ENCODE measurements at regions not wholly inside any gene's neighbourhood (a gene's known extent, or its start where the extent isn't known, plus 50 kb on each side); places are given as distances from the start of the nearest gene placed in this dataset.

DNA sequence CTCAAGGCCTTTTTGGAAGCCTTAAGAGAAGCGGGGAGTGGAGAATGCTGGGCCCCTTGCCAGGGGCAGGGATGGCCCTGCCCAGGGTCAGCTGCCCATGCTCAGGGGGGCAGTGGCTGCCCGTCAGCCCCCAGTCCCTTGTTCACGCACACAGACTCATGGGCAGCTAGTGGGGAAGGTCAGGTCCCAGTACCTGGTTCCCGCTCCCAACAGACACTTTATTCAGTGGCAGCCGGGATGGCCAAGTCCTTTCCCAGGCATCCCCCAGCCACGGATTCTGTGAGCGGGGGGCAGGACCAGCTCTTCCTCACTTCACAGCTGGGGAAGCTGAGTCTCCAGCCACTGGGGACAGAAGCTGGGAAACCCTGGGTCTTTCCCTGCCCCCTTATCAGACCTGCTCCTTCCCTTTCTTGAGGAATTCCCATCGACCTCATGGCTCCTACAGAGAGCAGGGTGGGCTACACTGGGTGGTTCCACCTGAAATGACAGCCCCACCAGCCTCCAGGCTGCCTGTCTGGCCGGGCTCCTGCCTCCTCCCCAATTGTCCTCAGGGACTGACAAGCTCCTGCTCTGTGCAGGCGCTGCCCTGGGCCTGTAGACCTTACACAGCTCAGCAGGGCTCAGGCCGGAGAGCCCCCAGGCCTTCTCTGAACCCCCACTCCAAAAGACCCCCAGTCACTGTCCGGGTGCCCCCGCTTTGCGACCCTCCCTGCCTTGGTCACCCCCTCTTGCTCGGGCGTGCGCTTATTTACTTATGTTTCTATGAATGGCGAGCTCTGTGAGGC is 61.0 kb upstream of the FGF3 start:
- Mint-ChIP-seq H3K27me3 (ENCODE audit: low read depth) (no peaks in the 10 kb centered on the region), H3K4me3 (ENCODE audit: low read depth) (no peak overlapping the region), H3K36me3 (ENCODE audit: low read depth) (no peaks in the 10 kb centered on the region), H3K9me3 (no peaks in the 10 kb centered on the region), H3K27ac (no peak overlapping the region), H3K4me1 (ENCODE audit: low read depth) (no peaks in the 10 kb centered on the region)
- no peak for DNase-seq (ENCODE audit: low spot score)
- intact Hi-C loops (cut with micrococcal nuclease) = no loop called here

DNA sequence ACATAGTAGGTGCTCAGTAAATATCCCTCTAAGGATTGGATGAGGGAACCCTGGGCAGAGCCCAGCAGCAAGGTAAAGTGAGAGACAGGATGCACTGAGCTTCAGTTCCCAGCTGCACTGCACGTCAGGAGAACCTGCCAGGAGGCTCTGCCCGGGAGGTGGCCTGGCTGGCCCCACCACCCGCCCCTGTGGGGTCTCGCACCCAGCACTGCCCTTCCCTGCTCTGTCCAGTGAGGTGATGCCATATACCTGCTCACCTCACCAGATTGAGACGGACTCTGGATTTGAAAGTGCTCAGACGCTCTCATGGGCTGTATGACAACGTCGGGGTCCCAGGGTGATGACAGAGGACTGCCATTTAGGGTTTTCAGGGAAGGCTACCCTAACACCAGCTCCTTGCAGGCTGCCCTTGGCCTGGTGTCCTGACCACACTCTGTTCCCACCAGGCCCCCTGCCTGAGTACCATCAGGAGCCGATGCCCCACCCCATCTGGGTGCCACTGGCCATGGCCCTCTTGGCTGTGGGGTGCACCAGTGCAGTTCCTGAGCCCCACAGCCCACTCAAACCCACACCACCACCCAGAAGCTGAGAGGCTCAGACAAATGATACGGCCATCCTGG is 61.7 kb upstream of the FGF3 start:
- H3K27me3 Mint-ChIP-seq (ENCODE audit: low read depth) = no peaks in the 10 kb centered on the region

GRCh38 chr11:69881467-69882269 is 62.5 kb upstream of the FGF3 start:
- Mint-ChIP-seq H3K27me3 (ENCODE audit: low read depth) (no peaks in the 10 kb centered on the region), H3K27ac (no peak overlapping the region), H3K36me3 (ENCODE audit: low read depth) (no peaks in the 10 kb centered on the region), H3K4me1 (ENCODE audit: low read depth) (no peaks in the 10 kb centered on the region), H3K4me3 (ENCODE audit: low read depth) (no peak overlapping the region), H3K9me3 (no peaks in the 10 kb centered on the region)
- no peak for DNase-seq (ENCODE audit: low spot score)
- intact Hi-C loops (cut with micrococcal nuclease) = no loop called here

More for the DNA sequence above, 61.7 kb upstream of the FGF3 start:
- Mint-ChIP-seq H3K9me3 (no peaks in the 10 kb centered on the region), H3K36me3 (ENCODE audit: low read depth) (no peaks in the 10 kb centered on the region), H3K27ac (no peak overlapping the region), H3K4me1 (ENCODE audit: low read depth) (no peaks in the 10 kb centered on the region), H3K4me3 (ENCODE audit: low read depth) (no peak overlapping the region)
- DNase-seq (ENCODE audit: low spot score) = no peak
- intact Hi-C loops (cut with micrococcal nuclease) = no loop called here

DNA sequence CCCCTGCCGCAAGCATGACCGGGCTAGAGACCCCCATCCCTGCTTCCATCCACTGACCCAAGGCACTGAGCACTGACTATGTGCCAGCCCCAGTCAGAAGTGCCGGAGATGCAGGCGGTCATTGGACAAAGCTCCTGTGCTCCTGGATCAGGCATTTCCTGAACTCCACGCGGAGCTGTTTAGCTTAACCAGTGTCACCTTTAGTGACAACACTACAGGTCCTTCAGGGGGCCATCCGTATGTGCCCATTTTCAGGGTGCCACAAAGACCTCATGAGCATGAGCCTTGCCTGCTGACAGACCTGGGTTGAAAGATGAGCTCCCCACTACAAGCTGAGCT is 63.0 kb upstream of the FGF3 start:
- intact Hi-C loops (cut with micrococcal nuclease) = no loop called here
- Mint-ChIP-seq H3K36me3 (ENCODE audit: low read depth) (no peaks in the 10 kb centered on the region), H3K9me3 (no peaks in the 10 kb centered on the region), H3K4me3 (ENCODE audit: low read depth) (no peak overlapping the region), H3K27ac (no peak overlapping the region), H3K4me1 (ENCODE audit: low read depth) (no peaks in the 10 kb centered on the region), H3K27me3 (ENCODE audit: low read depth) (no peaks in the 10 kb centered on the region)
- no peak for DNase-seq (ENCODE audit: low spot score)

GRCh38 chr11:69883292-69884255 is 64.4 kb upstream of the FGF3 start:
- DNase-seq (ENCODE audit: low spot score) = no peak
- no peaks in the 10 kb centered on the region for H3K9me3 Mint-ChIP-seq
- no peak overlapping the region for H3K27ac Mint-ChIP-seq
- H3K36me3 Mint-ChIP-seq (ENCODE audit: low read depth) = no peaks in the 10 kb centered on the region
- H3K4me3 Mint-ChIP-seq (ENCODE audit: low read depth) = no peak overlapping the region
- no peaks in the 10 kb centered on the region for H3K27me3 Mint-ChIP-seq (ENCODE audit: low read depth)
- H3K4me1 Mint-ChIP-seq (ENCODE audit: low read depth) = no peaks in the 10 kb centered on the region
- intact Hi-C loops (cut with micrococcal nuclease) = no loop called here

- no peaks in the 10 kb centered on the region for H3K27me3 Mint-ChIP-seq (ENCODE audit: low read depth)
- no peaks in the 10 kb centered on the region for H3K36me3 Mint-ChIP-seq (ENCODE audit: low read depth)
- intact Hi-C loops (cut with micrococcal nuclease) = no loop called here
- H3K27ac Mint-ChIP-seq = no peak overlapping the region
- no peak overlapping the region for H3K4me3 Mint-ChIP-seq (ENCODE audit: low read depth)
- no peaks in the 10 kb centered on the region for H3K4me1 Mint-ChIP-seq (ENCODE audit: low read depth)
- H3K9me3 Mint-ChIP-seq = no peaks in the 10 kb centered on the region
- no peak for DNase-seq (ENCODE audit: low spot score)
Measured at GRCh38 chr11:69884286-69884685, 65.1 kb upstream of the FGF3 start.

DNA sequence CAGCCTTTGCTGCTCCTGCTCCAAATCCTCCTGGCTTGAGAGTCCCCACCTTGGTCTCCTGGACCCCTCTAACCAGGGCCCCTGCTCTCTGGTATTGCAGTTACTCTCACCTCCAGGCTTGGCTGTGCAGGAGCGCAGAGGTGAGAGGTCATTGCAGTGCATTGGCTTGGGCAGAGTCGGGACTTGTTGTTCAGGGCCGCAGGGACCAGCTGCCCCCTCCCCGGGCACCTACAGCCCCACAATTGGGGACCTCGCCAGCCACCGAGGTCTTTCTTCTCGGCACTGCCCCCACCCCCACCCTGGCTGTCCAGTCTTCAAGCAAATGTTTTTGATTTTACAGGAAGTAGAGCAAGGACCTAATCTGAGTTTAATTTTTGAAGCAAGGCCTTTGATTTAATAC is 65.5 kb upstream of the FGF3 start:
- Mint-ChIP-seq H3K27ac (no peak overlapping the region), H3K27me3 (ENCODE audit: low read depth) (peaks cover 3% of the 10 kb centered on the region), H3K36me3 (ENCODE audit: low read depth) (no peaks in the 10 kb centered on the region), H3K4me1 (ENCODE audit: low read depth) (no peaks in the 10 kb centered on the region), H3K9me3 (no peaks in the 10 kb centered on the region), H3K4me3 (ENCODE audit: low read depth) (no peak overlapping the region)
- no peak for DNase-seq (ENCODE audit: low spot score)
- intact Hi-C loops (cut with micrococcal nuclease) = no loop called here

DNA sequence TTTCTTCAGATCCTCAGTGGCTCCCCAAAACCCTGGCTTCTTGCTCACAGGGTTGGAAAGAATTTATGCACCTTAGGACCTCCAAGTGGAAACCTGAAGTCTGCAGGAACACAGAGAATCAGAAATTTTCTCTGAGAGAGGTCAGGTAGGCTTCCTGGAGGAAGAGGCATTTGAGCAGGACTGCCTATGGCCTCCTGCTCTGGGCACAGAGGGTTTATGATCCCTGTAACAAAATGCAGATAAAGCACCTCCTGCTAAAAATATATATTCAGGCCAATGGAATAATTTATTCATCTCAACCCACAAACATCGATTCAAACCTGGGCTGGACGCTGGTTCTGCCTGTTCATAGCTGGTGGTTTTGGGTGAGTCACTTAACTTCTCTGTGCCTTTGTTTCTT is 68.1 kb upstream of the FGF3 start:
- no peak for DNase-seq (ENCODE audit: low spot score)
- Mint-ChIP-seq H3K27me3 (ENCODE audit: low read depth) (peaks cover 13% of the 10 kb centered on the region), H3K36me3 (ENCODE audit: low read depth) (no peaks in the 10 kb centered on the region), H3K27ac (no peak overlapping the region), H3K9me3 (no peaks in the 10 kb centered on the region), H3K4me3 (ENCODE audit: low read depth) (no peak overlapping the region), H3K4me1 (ENCODE audit: low read depth) (no peaks in the 10 kb centered on the region)
- intact Hi-C loops (cut with micrococcal nuclease) = no loop called here

DNA sequence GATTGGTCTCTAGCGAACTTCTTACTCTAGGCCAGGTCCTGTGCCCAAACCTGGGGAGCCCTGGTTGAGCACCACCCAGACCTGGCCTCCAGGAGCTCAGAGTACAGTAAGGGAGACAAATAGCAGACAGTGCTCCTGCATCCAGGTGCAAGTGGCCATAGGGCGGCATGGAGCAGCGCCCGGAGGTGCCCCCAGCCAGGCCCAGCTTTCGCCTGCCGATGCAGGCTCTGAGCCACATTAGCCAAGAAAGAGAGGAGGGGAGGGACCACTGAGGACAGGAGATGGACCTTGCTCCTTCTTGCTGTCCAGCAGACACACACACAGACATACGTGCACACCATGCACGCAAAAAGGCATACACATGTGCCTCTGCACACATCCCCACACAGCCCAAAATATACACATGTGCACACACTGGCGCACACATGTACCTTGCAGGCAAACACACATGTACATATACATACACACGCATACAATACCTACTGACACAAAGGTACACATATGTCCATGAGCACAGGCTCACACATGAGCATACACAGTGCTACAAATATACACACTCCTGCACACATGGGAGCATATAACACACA is 68.7 kb upstream of the FGF3 start:
- H3K27ac Mint-ChIP-seq = no peak overlapping the region
- no peak for DNase-seq (ENCODE audit: low spot score)
- H3K36me3 Mint-ChIP-seq (ENCODE audit: low read depth) = no peaks in the 10 kb centered on the region
- intact Hi-C loops (cut with micrococcal nuclease) = loop anchor here (1.0 kb wide), 1 partner anchor 202 kb away; no protein-coding TSS in a partner anchor
- no peak overlapping the region for H3K4me3 Mint-ChIP-seq (ENCODE audit: low read depth)
- no peaks in the 10 kb centered on the region for H3K9me3 Mint-ChIP-seq
- no peaks in the 10 kb centered on the region for H3K4me1 Mint-ChIP-seq (ENCODE audit: low read depth)
- peaks cover 16% of the 10 kb centered on the region for H3K27me3 Mint-ChIP-seq (ENCODE audit: low read depth)

- Mint-ChIP-seq H3K4me3 (ENCODE audit: low read depth) (no peak overlapping the region), H3K9me3 (no peaks in the 10 kb centered on the region), H3K36me3 (ENCODE audit: low read depth) (no peaks in the 10 kb centered on the region), H3K27me3 (ENCODE audit: low read depth) (peaks cover 16% of the 10 kb centered on the region), H3K27ac (no peak overlapping the region), H3K4me1 (ENCODE audit: low read depth) (no peaks in the 10 kb centered on the region)
- DNase-seq (ENCODE audit: low spot score) = peak; percentile 49
- intact Hi-C loops (cut with micrococcal nuclease) = loop anchor here (1.0 kb wide), 1 partner anchor 202 kb away; no protein-coding TSS in a partner anchor
Measured at GRCh38 chr11:69888483-69889181, 69.4 kb upstream of the FGF3 start.

- H3K27ac Mint-ChIP-seq = no peak overlapping the region
- intact Hi-C loops (cut with micrococcal nuclease) = loop anchor here (5.0 kb wide), 1 partner anchor 187 kb away; the partner anchor contains the start of gene FGF19
- H3K4me3 Mint-ChIP-seq (ENCODE audit: low read depth) = no peak overlapping the region
- H3K9me3 Mint-ChIP-seq = no peaks in the 10 kb centered on the region
- H3K27me3 Mint-ChIP-seq (ENCODE audit: low read depth) = peaks cover 16% of the 10 kb centered on the region
- no peak for DNase-seq (ENCODE audit: low spot score)
- H3K36me3 Mint-ChIP-seq (ENCODE audit: low read depth) = no peaks in the 10 kb centered on the region
- H3K4me1 Mint-ChIP-seq (ENCODE audit: low read depth) = no peaks in the 10 kb centered on the region
Measured at GRCh38 chr11:69889400-69890318, 70.4 kb upstream of the FGF3 start.
